PC-9 (cell line): ENCODE measurements at regions not wholly inside any gene's neighbourhood (a gene's known extent, or its start where the extent isn't known, plus 50 kb on each side); places are given as distances from the start of the nearest gene placed in this dataset.

Experiments used
- BruUV-seq: library from RNA; stranded (reverse); fragments of 400-500 nt; replicated peaks from 2 replicates; lab custom pipeline; 2021; lab: Mats Ljungman, UMichigan
- CTCF ChIA-PET: fragments of 300-600 bp; sonication (Branson Sonifier 250); formaldehyde crosslinking; loops from one replicate; lab custom pipeline; 2022; ENCODE audit warnings: antibody characterized with exemption; lab: Charles Lee
- POLR2A ChIA-PET: fragments of 300-600 bp; sonication (Branson Sonifier 250); formaldehyde crosslinking; loops from one replicate; lab custom pipeline; 2022; ENCODE audit warnings: antibody characterized with exemption; ENCODE audit not compliant: unreplicated experiment; lab: Charles Lee
- DNase-seq, 2 experiments: peaks; one replicate each; pipeline versions ENCODE4 v3.0.0 to v3.0.0-alpha.2; 2015 to 2022; ENCODE audit warnings: mixed read lengths in 1 of 2
- H2AFZ ChIP-seq: fragments of 200-600 bp; sonication (generic); 2 replicates; pipeline ENCODE4 v1.8.1; 2017; ENCODE audit warnings: antibody characterized with exemption
- H3F3A ChIP-seq: fragments of 200-600 bp; sonication (generic); 2 replicates; pipeline ENCODE4 v1.8.1; 2017; ENCODE audit warnings: antibody characterized with exemption, mild to moderate bottlenecking, low read depth; ENCODE audit not compliant: insufficient read depth
- H3K27ac ChIP-seq: fragments of 200-600 bp; sonication (generic); 2 replicates; pipeline ENCODE4 v1.6.1; 2016; ENCODE audit warnings: mixed run types
- H3K27me3 ChIP-seq: fragments of 200-600 bp; sonication (generic); 2 replicates; pipeline ENCODE4 v1.6.1; 2016; ENCODE audit warnings: low read depth, mixed run types; ENCODE audit not compliant: insufficient read depth
- H3K36me3 ChIP-seq: fragments of 200-600 bp; sonication (generic); 2 replicates; pipeline ENCODE4 v1.6.1; 2016; ENCODE audit warnings: low read depth, mixed run types
- H3K4me1 ChIP-seq: fragments of 200-600 bp; sonication (generic); replicated peaks from 2 replicates; pipeline ENCODE4 v1.6.1; 2016; ENCODE audit warnings: mixed run types; ENCODE audit not compliant: insufficient read depth
- H3K4me2 ChIP-seq: fragments of 200-600 bp; sonication (generic); 2 replicates; pipeline ENCODE4 v1.6.1; 2017; ENCODE audit warnings: mixed run types
- H3K4me3 ChIP-seq: fragments of 200-600 bp; sonication (generic); 2 replicates; pipeline ENCODE4 v1.6.1; 2016; ENCODE audit warnings: mixed run types
- H3K79me2 ChIP-seq: fragments of 200-600 bp; sonication (generic); 2 replicates; pipeline ENCODE4 v1.6.1; 2017; ENCODE audit warnings: low read depth, mixed run types
- H3K9me2 ChIP-seq: fragments of 200-600 bp; sonication (generic); 2 replicates; pipeline ENCODE4 v1.8.1; 2017; ENCODE audit warnings: mild to moderate bottlenecking; ENCODE audit not compliant: insufficient read depth
- H3K9me3 ChIP-seq: fragments of 200-600 bp; sonication (generic); 2 replicates; pipeline ENCODE4 v1.8.1; 2016; ENCODE audit warnings: low read depth; ENCODE audit not compliant: insufficient read depth
- H4K20me1 ChIP-seq: fragments of 200-600 bp; sonication (generic); 2 replicates; pipeline ENCODE4 v1.8.1; 2017; ENCODE audit not compliant: insufficient read depth
- EZH2 ChIP-seq: fragments of 200-600 bp; sonication (generic); IDR thresholded peaks from 2 replicates; pipeline ENCODE4 v1.8.0; 2017; ENCODE audit warnings: antibody characterized with exemption, low read depth
- intact Hi-C: fragments of 100-400 bp; cut with micrococcal nuclease; formaldehyde crosslinking; loops from one replicate; pipeline ENCODE4 v1.10.0; 2022; ENCODE audit not compliant: unreplicated experiment
- TF ChIP-seq, protein P1 (sequence below): fragments of 200-600 bp; sonication (generic); conservative IDR thresholded peaks from 2 replicates; pipeline ENCODE4 v1.6.1; 2017; ENCODE audit warnings: mixed run types, antibody characterized with exemption, mild to moderate bottlenecking, moderate library complexity

DNA sequence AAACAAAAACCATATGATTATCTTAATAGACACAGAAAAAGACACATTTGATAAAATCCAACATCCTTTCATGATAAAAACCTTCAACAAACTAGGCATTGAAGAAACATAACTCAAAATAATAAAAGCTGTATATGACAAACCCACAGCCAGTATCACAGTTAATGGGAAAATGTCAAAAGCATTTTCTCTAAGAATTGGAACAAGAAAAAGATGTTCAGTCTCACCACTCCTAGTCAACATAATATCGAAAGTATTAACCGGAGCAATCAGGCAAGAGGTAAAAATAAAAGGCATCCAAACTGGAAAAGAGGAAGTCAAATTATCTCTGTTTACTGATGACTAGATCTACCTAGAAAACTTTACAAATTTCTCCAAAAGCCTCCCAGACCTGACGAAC lies 684.2 kb upstream of the SPRY2 start:
- ChIA-PET POLR2A (no interaction called here), CTCF (no interaction called here)
- H3K9me2 ChIP-seq: 0 out of 2 replicates have a peak, but pooled peaks cover 4% of the 10 kb centered on the region
- H3K36me3 ChIP-seq: no peaks in the 10 kb centered on the region
- H3K27ac ChIP-seq: no peak overlapping the region
- H3K4me1 ChIP-seq: no peaks in the 10 kb centered on the region
- H3K79me2 ChIP-seq: no peaks in the 10 kb centered on the region
- H3K4me3 ChIP-seq: no peak overlapping the region
- no peak overlapping the region for H3K4me2 ChIP-seq
- H3K27me3 ChIP-seq: no peaks in the 10 kb centered on the region
- BruUV-seq: no TSS peak
- no peaks in the 10 kb centered on the region for H3F3A ChIP-seq
- no peak for DNase-seq
- H3K9me3 ChIP-seq: no peaks in the 10 kb centered on the region
- no peaks in the 10 kb centered on the region for H4K20me1 ChIP-seq
- no peak overlapping the region for H2AFZ ChIP-seq
- TF ChIP-seq, protein P1, sequence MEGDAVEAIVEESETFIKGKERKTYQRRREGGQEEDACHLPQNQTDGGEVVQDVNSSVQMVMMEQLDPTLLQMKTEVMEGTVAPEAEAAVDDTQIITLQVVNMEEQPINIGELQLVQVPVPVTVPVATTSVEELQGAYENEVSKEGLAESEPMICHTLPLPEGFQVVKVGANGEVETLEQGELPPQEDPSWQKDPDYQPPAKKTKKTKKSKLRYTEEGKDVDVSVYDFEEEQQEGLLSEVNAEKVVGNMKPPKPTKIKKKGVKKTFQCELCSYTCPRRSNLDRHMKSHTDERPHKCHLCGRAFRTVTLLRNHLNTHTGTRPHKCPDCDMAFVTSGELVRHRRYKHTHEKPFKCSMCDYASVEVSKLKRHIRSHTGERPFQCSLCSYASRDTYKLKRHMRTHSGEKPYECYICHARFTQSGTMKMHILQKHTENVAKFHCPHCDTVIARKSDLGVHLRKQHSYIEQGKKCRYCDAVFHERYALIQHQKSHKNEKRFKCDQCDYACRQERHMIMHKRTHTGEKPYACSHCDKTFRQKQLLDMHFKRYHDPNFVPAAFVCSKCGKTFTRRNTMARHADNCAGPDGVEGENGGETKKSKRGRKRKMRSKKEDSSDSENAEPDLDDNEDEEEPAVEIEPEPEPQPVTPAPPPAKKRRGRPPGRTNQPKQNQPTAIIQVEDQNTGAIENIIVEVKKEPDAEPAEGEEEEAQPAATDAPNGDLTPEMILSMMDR: no peak
- TF ChIP-seq EZH2: no peak
- intact Hi-C loops: no loop called here

DNA sequence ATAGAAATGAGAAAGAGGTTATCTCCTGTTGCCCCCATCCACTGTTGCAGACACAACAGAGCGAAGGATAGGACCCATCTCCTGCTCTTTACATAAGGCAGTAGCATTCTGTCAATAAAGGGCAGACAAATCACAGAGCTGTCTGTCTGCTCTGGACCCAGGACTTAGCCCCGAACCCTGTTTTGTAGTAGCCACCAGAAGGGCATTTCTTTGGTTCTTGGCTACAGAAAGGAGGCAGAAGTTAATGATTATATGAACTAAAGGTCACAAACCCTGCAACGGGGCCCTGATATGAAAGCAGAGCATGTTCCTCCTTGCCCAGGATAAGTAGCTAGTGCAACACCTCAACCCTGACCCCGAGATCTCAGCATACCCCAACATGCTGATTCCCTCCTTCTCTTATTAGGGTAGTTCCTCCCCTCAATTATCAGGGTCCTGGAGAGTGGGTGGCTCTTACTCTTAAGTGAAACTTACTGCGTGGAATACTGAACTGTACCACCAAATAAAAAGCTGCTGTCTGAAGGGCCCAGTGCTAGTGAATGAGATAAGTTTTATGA lies 680.4 kb upstream of the SPRY2 start:
- Histone ChIP-seq H3K4me2 (no peak overlapping the region), H3F3A (no peaks in the 10 kb centered on the region), H3K9me3 (no peaks in the 10 kb centered on the region), H3K4me3 (no peak overlapping the region), H4K20me1 (no peaks in the 10 kb centered on the region), H2AFZ (no peak overlapping the region), H3K36me3 (no peaks in the 10 kb centered on the region), H3K27me3 (no peaks in the 10 kb centered on the region), H3K27ac (no peak overlapping the region), H3K4me1 (no peaks in the 10 kb centered on the region), H3K79me2 (no peaks in the 10 kb centered on the region), H3K9me2 (0 out of 2 replicates have a peak, but pooled peaks cover 5% of the 10 kb centered on the region)
- intact Hi-C loops: no loop called here
- DNase-seq: no peak
- ChIA-PET POLR2A (no interaction called here), CTCF (no interaction called here)
- no peak for TF ChIP-seq EZH2
- TF ChIP-seq, protein P1: no peak
- BruUV-seq: no TSS peak

DNA sequence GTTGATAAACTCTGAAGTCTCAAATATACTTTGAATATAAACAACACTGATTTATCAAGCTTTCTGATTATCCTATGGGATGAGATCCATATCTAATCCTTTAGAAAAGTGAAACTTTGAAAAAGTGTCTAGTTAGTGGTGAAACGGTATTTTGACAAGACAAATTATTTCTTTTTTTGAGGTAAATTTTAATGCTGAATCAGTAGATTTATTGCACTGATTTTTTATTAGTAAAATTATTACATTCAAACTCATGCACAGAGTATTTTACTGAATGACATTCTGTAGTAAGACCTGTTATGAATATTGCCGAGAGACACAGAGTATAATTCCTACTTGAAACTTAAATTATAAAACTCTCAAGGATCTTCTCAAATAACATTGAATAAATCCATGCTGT lies 679.1 kb upstream of the SPRY2 start:
- ChIA-PET POLR2A (no interaction called here), CTCF (no interaction called here)
- no peak overlapping the region for H3K4me2 ChIP-seq
- H4K20me1 ChIP-seq: no peaks in the 10 kb centered on the region
- DNase-seq: no peak
- no peaks in the 10 kb centered on the region for H3K36me3 ChIP-seq
- no peaks in the 10 kb centered on the region for H3K9me3 ChIP-seq
- H3K27me3 ChIP-seq: no peaks in the 10 kb centered on the region
- no TSS peak for BruUV-seq
- H2AFZ ChIP-seq: no peak overlapping the region
- 0 out of 2 replicates have a peak, but pooled peaks cover 5% of the 10 kb centered on the region for H3K9me2 ChIP-seq
- intact Hi-C loops: no loop called here
- H3K27ac ChIP-seq: no peak overlapping the region
- H3F3A ChIP-seq: no peaks in the 10 kb centered on the region
- TF ChIP-seq EZH2: no peak
- TF ChIP-seq, protein P1: no peak
- H3K79me2 ChIP-seq: no peaks in the 10 kb centered on the region
- H3K4me1 ChIP-seq: no peaks in the 10 kb centered on the region
- no peak overlapping the region for H3K4me3 ChIP-seq
